ENCODE measurements at regions not wholly inside any gene's neighbourhood (a gene's known extent, or its start where the extent isn't known, plus 50 kb on each side); places are given as distances from the start of the nearest gene placed in this dataset.

DNA sequence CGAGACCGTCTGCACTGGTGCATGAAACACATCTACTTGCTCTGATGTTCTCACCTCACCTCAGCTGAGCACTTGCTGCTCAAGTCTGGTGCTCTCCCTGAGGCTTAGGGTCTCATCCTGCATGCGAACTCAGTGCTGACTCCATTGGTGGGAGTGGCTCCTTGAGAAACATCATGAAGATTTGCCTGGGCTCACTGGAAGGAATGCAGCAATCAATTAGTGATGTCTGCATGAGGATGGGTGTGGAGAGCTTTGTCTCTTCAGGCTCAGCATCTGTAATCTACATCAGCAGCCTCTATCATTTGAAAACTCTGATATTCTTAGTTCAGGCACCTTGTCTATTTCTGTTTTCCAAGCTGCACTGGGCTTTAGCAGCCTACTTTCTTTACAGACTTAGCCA, 204.4 kb downstream of the IRF8 start:
- no peak for DNase-seq (ENCODE audit: low read depth in 2 of 3, low spot score in 2 of 3)

DNA sequence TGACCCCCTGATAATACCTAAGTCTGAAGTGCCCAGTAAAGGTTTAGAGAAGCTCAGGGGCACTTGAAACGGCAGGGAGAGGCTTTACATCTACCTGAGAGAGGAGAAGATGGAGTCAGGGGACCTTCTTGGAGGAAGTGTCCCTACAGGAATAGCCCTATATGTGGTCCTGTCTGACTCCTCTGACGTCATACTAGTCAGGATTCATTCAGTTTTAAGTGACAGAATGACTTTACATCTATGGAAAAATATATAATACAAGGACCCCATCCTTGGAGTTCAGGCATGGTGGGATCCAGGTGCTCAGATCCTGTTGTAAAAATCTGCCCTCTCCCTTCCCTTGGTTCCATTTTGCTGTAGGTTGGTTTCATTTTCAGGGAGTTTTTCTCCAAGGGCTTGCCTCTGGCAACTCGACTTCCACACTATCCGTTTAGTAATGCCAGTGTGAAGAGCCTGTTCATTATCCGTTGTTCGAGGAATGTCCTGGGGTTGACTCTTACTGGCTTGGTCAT, 205.6 kb downstream of the IRF8 start:
- no peak for DNase-seq (ENCODE audit: low read depth in 2 of 3, low spot score in 2 of 3)

DNA sequence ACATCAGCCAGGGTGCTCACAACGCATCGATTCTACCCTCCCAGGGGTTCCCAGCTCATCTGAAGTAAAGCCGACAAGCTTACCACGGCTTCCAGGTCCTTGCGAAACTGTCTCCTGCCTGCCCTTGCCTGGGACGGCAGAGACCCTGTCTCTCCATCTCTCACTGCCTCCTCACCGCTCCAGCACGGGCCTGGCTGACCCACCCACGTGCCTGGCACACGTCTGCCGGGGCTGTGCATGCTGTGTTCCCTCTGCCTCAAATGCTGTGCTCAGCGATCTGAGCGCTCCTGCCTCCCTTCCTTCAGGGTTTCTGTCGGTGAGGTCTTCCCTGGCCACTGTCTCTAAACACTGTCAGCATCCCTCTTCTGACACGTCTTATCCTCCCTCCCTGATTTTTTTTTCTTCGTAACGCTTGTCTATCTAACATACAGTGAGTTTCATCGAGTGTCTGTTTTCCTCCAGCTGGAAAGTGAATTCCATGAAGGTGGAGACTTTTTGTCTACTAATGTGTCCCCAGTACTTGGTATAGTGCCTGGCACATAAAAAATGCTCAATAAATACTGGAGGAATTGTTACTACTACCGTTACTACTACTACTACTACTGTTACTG, 208.4 kb downstream of the IRF8 start:
- DNase-seq (ENCODE audit: low read depth in 2 of 3, low spot score in 2 of 3) = no peak

DNA sequence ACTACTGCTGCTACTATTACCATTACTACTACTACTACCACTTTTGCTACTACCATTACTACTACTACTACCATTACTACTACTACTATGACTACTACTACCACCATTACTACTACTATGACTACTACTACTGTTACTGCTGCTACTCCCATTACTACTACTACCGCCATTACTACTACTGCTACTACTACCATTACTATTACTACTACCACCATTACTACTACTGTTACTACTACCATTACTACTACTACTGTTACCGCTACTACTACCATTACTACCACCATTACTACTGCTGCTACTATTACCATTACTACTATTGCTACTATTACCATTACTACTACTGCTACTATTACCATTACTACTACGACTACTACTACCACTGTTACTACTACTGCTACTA, 209.1 kb downstream of the IRF8 start:
- no peak for DNase-seq (ENCODE audit: low read depth in 2 of 3, low spot score in 2 of 3)

DNA sequence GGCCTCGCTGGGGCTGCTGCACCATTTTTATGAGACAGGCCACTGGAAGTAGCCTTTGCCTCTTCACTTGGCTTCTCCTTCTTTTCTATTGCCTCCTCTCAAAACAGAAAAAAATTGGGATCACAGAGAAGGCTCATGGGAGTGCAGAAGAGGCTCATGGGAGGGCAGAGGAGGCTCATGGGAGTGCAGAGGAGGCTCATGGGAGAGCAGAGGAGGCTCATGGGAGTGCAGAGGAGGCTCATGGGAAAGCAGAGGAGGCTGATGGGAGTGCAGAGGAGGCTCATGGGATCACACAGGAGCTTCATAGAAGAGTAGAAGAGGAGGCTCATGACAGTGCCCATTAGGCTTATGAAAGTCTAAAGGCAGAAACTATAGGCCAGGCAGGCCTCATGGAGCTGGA, 211.2 kb downstream of the IRF8 start:
- no peak for DNase-seq (ENCODE audit: low read depth in 2 of 3, low spot score in 2 of 3)

DNA sequence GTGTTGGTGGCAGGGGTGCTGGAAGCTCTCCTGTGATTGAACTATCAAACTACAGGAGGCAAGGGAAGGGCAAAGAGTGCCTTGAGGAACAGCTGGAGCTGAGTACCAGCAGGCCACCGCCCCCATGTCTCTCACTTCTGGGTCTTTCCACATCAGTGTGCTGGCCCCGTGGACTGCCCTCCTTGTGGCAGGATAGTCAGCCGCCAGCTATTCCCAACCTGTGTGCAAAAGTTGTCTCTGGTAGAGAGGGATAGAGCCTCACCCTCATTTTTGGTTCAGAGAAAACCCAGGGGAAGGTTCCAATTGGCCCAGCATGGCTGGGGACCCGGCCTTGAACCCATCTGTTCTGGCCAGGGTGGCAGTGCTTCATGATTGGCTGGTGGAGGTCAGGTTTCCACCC, 211.8 kb downstream of the IRF8 start:
- no peak for DNase-seq (ENCODE audit: low read depth in 2 of 3, low spot score in 2 of 3)

DNA sequence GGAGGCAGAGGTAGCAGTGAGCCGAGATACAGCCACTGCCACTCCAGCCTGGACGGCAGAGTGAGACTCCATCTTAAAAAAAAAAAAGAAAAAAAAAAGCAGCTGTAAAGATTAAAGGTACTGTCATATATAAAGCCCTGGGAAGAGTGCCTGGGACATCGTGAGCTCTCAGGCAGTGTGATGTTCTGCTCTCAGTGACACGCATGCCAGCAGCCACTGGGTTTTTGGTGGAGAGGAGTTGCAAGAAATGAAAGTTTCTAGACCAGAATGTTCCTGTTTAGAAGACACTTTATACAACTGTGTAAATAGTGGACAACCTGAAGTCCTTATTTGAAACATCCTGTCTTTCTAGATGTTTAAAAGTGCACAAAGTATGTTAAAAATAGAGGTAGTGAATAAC, 213.2 kb downstream of the IRF8 start:
- DNase-seq (ENCODE audit: low read depth in 2 of 3, low spot score in 2 of 3) = no peak

DNA sequence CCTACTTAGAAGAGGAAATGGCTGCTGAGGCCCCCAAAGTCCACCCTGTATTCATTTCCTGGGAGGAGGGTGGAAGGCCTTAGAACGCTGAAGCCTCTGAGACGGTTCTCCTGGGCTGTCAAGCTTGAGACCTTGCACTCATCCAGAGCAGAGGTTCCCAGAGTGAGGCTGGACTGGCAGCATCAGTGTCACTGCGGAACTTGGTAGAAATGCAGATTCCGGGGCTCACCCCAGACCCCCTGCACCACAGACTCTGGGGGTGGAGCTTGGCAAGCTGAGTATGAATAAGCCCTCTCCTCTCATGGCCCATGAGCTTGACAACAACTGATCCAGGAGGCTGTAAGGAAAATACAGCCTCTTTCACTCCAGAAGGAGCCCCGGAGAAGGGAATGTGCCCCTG, 218.3 kb downstream of the IRF8 start:
- no peak for DNase-seq (ENCODE audit: low read depth in 2 of 3, low spot score in 2 of 3)

DNA sequence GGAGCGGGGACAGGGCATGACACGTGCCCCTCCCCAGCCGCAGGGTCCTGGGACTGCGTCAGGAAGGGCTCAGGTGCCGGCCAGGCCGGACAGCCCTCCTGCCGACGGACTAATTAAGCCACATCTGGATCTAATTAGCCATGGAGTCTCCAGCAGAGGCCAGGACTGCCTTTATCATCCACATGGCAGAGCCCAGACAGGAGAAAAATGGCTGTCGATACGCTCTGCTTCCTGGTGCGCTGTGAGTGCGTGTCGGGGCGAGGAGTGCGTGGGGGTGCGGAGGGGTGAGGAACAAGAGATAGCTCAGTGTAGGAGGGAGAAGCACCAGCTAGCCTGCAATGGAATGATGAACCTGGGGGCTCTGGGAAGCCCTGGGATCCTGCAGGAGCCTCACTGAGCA, 218.8 kb downstream of the IRF8 start:
- DNase-seq (ENCODE audit: low read depth in 2 of 3, low spot score in 2 of 3) = no peak

DNA sequence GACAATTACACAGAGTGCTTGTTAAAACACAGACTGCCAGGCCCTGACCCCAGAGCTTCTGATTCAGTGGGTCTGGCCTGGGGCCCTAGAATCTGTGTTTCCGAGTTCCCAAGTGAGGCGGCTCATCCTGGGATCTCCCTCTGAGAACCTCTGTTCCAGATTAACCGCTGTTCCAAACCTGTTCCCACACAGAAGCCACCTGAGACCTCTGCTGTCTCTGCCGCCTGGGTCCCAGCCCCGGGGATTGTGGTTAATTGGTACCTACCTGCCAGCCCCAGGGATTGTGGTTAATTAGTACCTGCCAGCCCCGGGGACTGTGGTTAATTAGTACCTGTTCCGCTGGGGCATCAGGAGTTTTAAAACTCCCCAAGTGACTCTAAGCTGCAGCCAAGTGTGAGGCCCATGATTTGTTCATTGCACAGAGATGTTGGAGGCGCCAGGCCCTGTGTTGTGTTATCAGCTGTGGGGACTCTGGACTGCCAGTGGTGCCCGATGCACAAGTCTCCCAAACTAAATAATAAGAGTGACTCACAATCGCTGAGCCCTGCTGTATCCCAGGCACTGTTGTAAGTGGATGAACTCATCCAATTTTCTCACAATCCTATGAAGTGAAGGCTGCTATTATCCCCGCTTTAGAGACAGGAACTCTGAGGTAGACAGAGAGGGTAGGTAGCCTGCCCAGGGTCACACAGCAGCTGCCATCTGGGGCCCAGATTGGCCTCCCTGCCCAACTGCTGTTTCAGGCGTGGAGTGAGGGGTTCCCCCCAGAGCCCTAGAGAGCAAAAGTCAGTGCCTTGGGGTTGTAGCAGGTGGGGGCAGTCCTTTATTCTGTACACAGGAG, 219.7 kb downstream of the IRF8 start:
- no peak for DNase-seq (ENCODE audit: low read depth in 2 of 3, low spot score in 2 of 3)

DNA sequence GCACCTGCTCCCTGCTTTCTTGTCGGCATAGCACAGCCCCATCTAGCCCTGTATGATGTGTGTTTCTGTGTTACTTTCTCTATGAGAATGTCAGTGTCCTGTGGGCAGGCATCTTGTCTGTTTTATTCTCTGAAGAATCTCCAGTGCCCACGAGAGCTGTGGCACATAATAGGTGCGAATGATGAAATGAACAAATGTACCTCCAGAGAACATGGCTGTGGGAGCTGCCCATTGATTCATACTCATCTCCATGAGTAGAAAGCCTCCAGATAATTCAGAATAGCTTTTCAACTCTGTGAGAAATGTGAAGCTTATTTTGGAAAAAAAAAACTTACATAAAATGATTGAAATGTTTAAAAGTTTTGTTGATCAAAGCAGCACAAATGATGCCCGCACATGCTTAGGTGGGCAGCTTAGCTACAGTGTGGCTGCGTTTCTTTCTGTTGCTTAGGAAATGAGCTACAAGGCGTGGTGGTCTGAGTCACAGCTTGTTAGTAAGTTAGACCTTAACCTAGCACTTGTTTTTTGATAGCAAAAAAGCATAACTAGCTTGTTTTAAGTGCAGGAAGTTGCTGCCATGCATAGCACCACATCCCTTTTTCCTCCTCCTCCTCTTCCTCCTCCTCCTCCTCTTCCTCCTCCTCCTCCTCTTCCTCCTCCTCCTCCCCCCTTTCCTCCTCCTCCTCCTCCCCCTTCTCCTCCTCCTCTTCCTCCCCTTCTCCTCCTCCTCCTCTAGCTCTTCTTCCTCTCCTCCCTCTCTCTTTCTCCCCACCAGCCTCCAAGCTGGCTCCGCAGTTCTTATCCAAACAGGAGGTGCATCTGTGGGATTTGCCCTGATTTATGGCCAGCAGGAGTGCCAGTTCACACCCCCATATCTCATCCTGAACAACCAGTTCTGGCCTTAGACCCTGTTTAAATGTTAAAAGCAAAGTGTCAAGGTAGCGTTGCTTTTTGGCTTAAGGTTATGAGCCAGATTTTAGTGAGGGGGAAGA, 221.5 kb downstream of the IRF8 start:
- no peak for DNase-seq (ENCODE audit: low read depth in 2 of 3, low spot score in 2 of 3)

DNA sequence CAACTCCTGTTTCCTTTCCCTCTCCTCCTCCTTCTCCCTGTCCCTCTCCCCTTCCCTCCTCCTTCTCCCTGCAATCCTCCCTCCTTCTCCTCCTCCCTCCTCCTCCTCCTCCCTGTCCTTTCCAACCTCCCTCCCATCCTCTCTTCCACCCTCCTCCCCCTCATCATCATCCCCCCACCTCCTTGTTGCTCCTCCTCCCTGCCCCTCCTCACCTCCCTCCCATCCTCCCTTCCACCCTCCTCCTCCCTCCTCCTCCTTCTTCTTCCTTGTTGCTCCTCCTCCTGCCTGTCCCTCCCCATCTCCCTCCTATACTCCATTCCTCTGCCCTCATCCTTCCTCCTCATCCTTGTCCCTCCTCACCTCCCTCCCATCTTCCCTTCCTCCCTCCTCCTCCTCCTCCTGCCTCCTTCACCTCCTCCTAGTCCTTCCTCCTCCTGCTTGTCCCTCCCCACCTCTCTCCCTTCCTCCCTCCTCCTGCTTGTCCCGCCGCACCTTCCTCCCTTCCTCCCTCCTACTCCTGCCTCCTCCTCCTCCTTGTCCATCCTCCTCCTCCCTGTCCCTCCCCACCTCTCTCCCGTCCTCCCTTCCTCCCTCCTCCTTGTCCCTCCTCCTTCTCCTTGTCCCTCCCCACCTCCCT, 222.5 kb downstream of the IRF8 start:
- DNase-seq (ENCODE audit: low read depth in 2 of 3, low spot score in 2 of 3) = no peak

DNA sequence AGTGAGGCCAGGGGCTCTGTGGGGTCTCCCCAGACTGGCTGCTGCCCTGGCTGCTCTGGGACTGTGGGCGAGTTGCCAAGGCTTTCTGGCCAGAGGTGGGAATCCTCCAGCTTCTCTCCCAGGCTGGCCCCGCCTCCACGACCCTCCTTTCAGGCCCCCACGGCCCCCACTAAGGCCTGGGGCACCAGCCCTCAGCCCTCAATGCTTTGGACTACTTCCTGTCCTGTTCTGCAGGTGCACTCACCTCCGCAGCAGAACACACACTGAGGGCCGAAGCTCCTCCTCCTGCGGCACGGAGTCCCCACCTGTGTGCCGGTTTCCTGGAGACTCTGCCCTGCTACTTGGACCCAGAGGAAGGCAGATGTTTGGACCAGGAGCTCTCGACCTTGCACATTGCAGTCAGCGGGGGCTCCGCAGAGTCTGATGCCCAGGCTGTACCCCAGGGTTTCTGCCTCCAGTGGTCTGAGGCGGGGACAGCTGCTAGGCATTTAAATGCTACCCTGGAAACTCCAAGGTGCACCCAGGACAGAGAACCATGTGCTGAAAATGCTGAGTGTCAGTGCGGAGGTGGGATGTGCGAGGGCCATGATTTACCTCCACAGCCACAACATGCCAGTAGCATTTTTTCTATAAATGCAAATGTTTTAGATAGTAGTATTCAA, 223.8 kb downstream of the IRF8 start:
- no peak for DNase-seq (ENCODE audit: low read depth in 2 of 3, low spot score in 2 of 3)

DNA sequence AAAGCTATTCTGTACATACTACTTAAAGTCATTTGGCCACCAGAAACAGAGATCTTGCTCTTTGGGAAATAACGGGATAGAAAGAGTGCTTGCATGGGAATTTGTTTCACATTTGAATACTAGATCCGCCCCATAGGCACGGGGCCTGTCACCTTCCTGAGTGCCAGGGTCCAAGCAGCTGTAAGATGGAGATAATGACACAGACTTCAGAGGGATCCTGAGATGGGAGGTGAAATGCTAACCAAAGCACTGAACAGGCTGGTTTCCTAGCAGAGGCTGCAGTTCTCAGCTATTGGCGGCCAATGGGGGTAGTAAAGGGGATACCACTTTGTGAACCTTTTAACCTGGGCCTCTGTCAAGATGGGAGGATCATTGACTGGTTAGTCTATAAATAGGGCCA, 225.4 kb downstream of the IRF8 start:
- DNase-seq (ENCODE audit: low read depth in 2 of 3, low spot score in 2 of 3) = no peak

DNA sequence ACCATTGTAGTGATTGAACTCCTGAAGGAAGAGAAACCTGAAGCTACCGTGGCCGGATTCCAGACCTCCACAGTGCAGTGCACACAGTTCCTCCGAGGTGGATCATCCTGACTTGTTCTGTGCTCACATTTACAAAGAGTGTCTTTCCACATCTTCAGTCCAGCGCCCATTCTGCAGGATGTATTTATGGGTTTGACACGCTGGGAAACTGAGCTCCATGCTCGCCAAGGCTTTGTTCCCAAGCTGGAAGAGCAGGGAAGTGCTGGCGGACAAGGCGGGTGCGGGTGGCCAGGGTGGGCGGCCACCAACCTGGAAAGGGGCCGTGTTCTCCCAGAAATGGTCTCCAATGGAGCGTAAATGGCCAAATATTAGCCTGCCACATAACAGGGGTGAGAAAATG, 227.9 kb downstream of the IRF8 start:
- DNase-seq (ENCODE audit: low read depth in 2 of 3, low spot score in 2 of 3) = no peak

DNA sequence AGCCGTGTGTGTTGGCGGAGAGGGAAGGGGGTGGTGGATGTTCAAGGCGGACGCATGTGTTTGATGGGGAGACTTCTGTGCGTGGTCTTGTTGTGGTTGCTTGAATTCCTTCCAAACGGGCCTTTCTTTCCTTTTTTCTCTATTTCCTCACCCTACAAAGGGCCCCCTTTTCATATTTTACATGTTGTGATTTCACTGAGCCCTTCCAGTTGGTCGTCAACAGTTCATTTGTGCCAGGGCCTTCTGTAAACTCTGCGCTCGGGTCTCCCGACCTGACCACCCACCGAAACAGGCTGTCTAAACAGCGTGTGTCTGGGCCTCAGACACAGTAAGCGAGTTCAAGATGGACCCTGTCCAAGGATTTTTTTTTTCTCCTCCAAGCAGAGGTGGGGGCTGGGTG, 228.4 kb downstream of the IRF8 start:
- DNase-seq (ENCODE audit: low read depth in 2 of 3, low spot score in 2 of 3) = no peak

DNA sequence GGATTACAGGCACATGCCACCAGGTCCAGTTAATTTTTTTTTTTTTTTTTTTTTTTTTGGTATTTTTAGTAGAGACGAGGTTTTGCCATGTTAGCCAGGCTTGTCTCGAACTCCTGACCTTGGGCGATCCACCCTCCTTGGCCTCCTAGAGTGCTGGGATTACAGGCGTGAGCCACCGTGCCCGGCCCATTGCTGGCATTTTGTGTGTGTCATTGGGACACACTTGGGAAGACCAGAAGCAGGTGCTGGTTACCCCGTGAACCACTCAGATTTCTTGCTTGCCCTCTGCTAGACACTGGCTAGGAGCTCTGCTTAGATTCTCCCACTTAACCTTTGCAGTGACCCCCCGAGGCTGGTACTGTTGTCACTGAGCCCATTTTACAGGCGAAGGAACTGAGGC, 229.3 kb downstream of the IRF8 start:
- DNase-seq (ENCODE audit: low read depth in 2 of 3, low spot score in 2 of 3) = no peak

DNA sequence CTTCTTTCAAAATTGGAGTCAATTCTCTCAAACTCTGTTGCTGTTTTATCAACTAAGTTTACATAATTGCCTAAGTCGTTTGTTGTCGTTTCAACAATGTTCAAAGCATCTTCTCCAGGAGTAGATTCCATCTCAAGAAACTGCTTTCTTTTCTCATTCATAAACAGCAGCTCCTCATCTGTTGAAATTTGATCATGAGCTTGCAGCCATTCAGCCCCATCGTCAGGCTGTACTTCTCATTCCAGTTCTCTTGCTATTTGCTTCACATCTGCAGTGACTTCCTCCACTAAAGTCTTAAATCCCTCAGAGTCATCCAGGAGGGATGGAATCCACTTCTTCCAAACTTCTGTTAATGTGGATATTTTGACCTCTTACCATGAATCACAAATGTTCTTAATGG, 230.6 kb downstream of the IRF8 start:
- DNase-seq (ENCODE audit: low read depth in 2 of 3, low spot score in 2 of 3) = no peak

DNA sequence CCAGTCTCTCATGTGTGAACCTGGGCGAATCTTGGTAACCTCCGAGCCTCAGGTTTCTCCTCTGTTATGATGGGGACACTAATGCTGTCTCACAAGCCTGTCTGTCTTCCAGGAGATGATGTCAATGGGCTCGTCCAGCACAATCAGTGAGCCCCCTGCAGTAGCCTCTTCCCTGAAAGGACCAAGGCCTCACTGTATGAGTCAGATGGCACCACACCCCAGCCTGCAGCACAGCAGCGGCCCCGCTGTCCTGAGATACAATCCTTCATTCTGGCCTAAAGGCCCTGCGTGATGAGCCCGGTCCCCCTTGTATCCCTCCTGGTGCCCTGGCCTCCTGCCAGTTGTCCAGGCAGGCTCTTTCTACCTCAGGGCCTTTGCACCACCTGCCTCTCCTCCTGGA, 234.4 kb downstream of the IRF8 start:
- DNase-seq (ENCODE audit: low read depth in 2 of 3, low spot score in 2 of 3) = no peak

DNA sequence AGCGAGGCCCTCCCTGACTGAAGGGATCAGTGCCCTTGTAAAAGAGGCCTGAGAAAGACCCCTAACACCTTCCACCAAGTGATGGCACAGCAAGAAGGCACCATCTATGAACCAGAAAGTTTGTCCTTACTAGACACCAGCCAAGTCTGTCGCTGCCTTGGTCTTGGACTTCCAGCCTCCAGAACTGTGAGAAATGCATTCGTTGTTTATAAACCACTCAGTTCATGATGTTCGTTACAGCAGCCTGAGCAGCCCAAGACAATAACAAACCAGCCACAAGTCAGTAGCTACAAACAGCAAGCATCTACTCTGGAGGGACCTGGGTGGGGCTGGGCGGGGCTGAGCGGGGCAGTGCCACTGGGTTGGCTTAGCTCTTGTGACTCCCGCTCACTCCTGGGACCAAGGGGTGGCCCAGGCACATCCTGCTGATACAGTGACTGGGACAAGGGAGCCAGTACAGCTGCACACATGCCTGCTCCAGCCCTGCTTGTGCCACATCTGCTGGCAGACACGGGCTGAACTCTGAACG, 234.9 kb downstream of the IRF8 start:
- no peak for DNase-seq (ENCODE audit: low read depth in 2 of 3, low spot score in 2 of 3)

Data from hematopoietic multipotent progenitor cell (in vitro differentiated cells).